HG03139 (cell line): ENCODE measurements at regions not wholly inside any gene's neighbourhood (a gene's known extent, or its start where the extent isn't known, plus 50 kb on each side); places are given as distances from the start of the nearest gene placed in this dataset.

Source experiments
- ATAC-seq: cut with Tn5 transposase; IDR thresholded peaks from one replicate; pipeline ENCODE4 v1.9.1; 2021; ENCODE audit not compliant: unreplicated experiment

- ATAC-seq: no peak
These were observed 573.9 kb upstream of the KIRREL3 start for GRCh38 chr11:127574478-127574877.

GRCh38 chr11:127568891-127569290, 568.3 kb upstream of the KIRREL3 start:
- ATAC-seq: no peak

- no peak for ATAC-seq
These were observed 566.8 kb upstream of the KIRREL3 start for GRCh38 chr11:127567237-127567932.

- no peak for ATAC-seq
These were observed 564.2 kb upstream of the KIRREL3 start for GRCh38 chr11:127564810-127565209.

GRCh38 chr11:127559978-127560377, 559.4 kb upstream of the KIRREL3 start:
- no peak for ATAC-seq

GRCh38 chr11:127552446-127552845, 551.9 kb upstream of the KIRREL3 start:
- ATAC-seq: no peak

GRCh38 chr11:127531167-127531566, 530.6 kb upstream of the KIRREL3 start:
- no peak for ATAC-seq

GRCh38 chr11:127528297-127528696, 527.7 kb upstream of the KIRREL3 start:
- no peak for ATAC-seq

- ATAC-seq: no peak
These were observed 524.0 kb upstream of the KIRREL3 start for GRCh38 chr11:127524618-127525017.

GRCh38 chr11:127521413-127521812, 520.8 kb upstream of the KIRREL3 start:
- no peak for ATAC-seq

- ATAC-seq: no peak
These were observed 507.3 kb upstream of the KIRREL3 start for GRCh38 chr11:127507851-127508250.

GRCh38 chr11:127506647-127507046, 506.1 kb upstream of the KIRREL3 start:
- no peak for ATAC-seq

GRCh38 chr11:127506126-127506525, 505.6 kb upstream of the KIRREL3 start:
- ATAC-seq: no peak

- ATAC-seq: no peak
These were observed 495.6 kb upstream of the KIRREL3 start for GRCh38 chr11:127496165-127496564.

GRCh38 chr11:127493330-127494022, 492.9 kb upstream of the KIRREL3 start:
- ATAC-seq: no peak

GRCh38 chr11:127492029-127492428, 491.5 kb upstream of the KIRREL3 start:
- no peak for ATAC-seq

GRCh38 chr11:127491589-127491988, 491.0 kb upstream of the KIRREL3 start:
- ATAC-seq: no peak

GRCh38 chr11:127490896-127491295, 490.3 kb upstream of the KIRREL3 start:
- ATAC-seq: no peak

GRCh38 chr11:127485541-127485940, 485.0 kb upstream of the KIRREL3 start:
- no peak for ATAC-seq

GRCh38 chr11:127481391-127481790, 480.8 kb upstream of the KIRREL3 start:
- ATAC-seq: no peak

GRCh38 chr11:127478826-127479225, 478.3 kb upstream of the KIRREL3 start:
- ATAC-seq: no peak

- no peak for ATAC-seq
These were observed 474.2 kb upstream of the KIRREL3 start for GRCh38 chr11:127474766-127475165.

GRCh38 chr11:127472505-127472904, 471.9 kb upstream of the KIRREL3 start:
- ATAC-seq: no peak
